ENCODE measurements at regions not wholly inside any gene's neighbourhood (a gene's known extent, or its start where the extent isn't known, plus 50 kb on each side); places are given as distances from the start of the nearest gene placed in this dataset.
A peak's percentile ranks its signal among the peaks of the same experiment; 100 is the strongest.

DNA sequence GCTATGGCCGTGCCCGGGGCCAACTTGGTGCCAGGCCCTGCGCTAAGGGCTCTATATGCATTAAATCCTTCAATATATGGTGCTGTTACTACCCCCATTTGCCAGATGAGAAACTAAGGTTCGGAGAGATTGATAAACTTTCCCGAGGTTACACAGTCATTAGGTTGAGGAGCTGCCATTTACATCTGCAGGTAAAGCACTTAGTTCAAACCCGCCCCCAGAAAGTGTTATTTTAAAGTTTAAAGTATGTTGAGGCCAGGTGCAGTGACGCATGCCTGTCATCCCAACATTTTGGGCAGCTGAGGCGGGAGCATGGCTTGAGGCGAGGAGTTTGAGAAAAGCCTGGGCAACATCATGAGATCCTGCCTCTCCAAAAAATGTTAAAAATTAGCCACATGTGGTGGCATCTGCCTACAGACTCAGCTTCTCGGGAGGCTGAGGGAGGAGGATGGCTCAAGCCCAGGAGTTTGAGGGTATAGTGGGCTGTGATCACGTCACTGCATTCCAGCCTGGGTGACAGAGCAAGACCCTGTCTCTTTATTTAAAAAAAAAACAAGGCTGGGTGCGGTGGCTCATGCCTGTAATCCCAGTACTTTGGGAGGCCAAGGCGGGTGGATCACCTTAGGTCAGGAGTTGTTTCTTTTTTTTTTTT lies 264.7 kb downstream of the PARN start:
- TF ChIP-seq, protein P1, sequence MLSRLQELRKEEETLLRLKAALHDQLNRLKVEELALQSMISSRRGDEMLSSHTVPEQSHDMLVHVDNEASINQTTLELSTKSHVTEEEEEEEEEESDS (CRISPR knock-in tag; IDR thresholded peaks at IDR 0.05): no peak
- TF ChIP-seq FOXA3 (CRISPR knock-in tag; conservative IDR thresholded peaks at IDR 0.05 in 1 of 2, IDR thresholded peaks at IDR 0.05 in 1 of 2) (no peak), FOS (IDR thresholded peaks at IDR 0.05; ENCODE audit: extremely low read depth, insufficient read length) (no peak), KAT8 (IDR thresholded peaks at IDR 0.05; ENCODE audit: low read depth) (no peak), CEBPB (tag; IDR thresholded peaks at IDR 0.05) (no peak), ZNF121 (CRISPR knock-in tag; conservative IDR thresholded peaks at IDR 0.05) (no peak), HDAC2 (IDR thresholded peaks at IDR 0.05) (no peak), ZNF764 (CRISPR knock-in tag; IDR thresholded peaks at IDR 0.05; ENCODE audit: low read depth) (no peak), ZNF263 (CRISPR knock-in tag; IDR thresholded peaks at IDR 0.05; ENCODE audit: borderline replicate concordance) (no peak), CHCHD3 (CRISPR knock-in tag; IDR thresholded peaks at IDR 0.05) (no peak), SREBF1 (IDR thresholded peaks at IDR 0.05; ENCODE audit: borderline replicate concordance, low read depth, low read length) (no peak), ZNF696 (CRISPR knock-in tag; conservative IDR thresholded peaks at IDR 0.05) (no peak), ZNF174 (CRISPR knock-in tag; IDR thresholded peaks at IDR 0.05) (no peak), ARNT (IDR thresholded peaks at IDR 0.05) (no peak), ZNF785 (CRISPR knock-in tag; IDR thresholded peaks at IDR 0.05) (no peak), GTF2F1 (IDR thresholded peaks at IDR 0.05; ENCODE audit: low read depth, low read length) (no peak)
- TF ChIP-seq, protein P2, sequence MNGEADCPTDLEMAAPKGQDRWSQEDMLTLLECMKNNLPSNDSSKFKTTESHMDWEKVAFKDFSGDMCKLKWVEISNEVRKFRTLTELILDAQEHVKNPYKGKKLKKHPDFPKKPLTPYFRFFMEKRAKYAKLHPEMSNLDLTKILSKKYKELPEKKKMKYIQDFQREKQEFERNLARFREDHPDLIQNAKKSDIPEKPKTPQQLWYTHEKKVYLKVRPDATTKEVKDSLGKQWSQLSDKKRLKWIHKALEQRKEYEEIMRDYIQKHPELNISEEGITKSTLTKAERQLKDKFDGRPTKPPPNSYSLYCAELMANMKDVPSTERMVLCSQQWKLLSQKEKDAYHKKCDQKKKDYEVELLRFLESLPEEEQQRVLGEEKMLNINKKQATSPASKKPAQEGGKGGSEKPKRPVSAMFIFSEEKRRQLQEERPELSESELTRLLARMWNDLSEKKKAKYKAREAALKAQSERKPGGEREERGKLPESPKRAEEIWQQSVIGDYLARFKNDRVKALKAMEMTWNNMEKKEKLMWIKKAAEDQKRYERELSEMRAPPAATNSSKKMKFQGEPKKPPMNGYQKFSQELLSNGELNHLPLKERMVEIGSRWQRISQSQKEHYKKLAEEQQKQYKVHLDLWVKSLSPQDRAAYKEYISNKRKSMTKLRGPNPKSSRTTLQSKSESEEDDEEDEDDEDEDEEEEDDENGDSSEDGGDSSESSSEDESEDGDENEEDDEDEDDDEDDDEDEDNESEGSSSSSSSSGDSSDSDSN (IDR thresholded peaks at IDR 0.05; ENCODE audit: borderline replicate concordance in 1 of 2, low read depth in 2 of 2, low read length in 2 of 2): no peak
- TF ChIP-seq, protein P3, sequence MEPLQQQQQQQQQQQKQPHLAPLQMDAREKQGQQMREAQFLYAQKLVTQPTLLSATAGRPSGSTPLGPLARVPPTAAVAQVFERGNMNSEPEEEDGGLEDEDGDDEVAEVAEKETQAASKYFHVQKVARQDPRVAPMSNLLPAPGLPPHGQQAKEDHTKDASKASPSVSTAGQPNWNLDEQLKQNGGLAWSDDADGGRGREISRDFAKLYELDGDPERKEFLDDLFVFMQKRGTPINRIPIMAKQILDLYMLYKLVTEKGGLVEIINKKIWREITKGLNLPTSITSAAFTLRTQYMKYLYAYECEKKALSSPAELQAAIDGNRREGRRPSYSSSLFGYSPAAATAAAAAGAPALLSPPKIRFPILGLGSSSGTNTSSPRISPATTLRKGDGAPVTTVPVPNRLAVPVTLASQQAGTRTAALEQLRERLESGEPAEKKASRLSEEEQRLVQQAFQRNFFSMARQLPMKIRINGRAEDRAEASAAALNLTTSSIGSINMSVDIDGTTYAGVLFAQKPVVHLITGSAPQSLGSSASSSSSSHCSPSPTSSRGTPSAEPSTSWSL (CRISPR knock-in tag; IDR thresholded peaks at IDR 0.05; ENCODE audit: borderline replicate concordance): no peak
- Histone ChIP-seq H2AFZ (ENCODE audit: low read depth, low read length) (no peak overlapping the region), H3K4me1 (replicated peaks in 1 of 2; ENCODE audit: control insufficient read depth in 2 of 2, insufficient read depth in 2 of 2, low read length in 2 of 2) (peaks cover 8 to 21% of the 10 kb centered on the region in 2 experiments; a peak in 3 of 5 replicates), H3K4me3 (no peak overlapping the region), H3K36me3 (ENCODE audit: control insufficient read depth, insufficient read depth, low read length) (no peaks in the 10 kb centered on the region), H3K4me2 (ENCODE audit: insufficient read depth, low read length) (0 out of 2 replicates have a peak overlapping the region, but pooled peaks have one; percentile 64), H3K27me3 (ENCODE audit: control insufficient read depth in 2 of 2, insufficient read depth in 2 of 2, low read length in 2 of 2) (peaks cover 50 to 82% of the 10 kb centered on the region in 2 experiments), H4K20me1 (replicated peaks; ENCODE audit: control insufficient read depth, insufficient read depth, low read length) (0 out of 2 replicates have a peak, but pooled peaks cover 5% of the 10 kb centered on the region), H3K27ac (ENCODE audit: extremely low read depth, low read depth, low read length) (no peak overlapping the region), H3K79me2 (ENCODE audit: control insufficient read depth, insufficient read depth, low read length) (no peaks in the 10 kb centered on the region), H3K9ac (ENCODE audit: insufficient read depth in 1 of 2, low read depth in 2 of 2, low read length in 2 of 2) (no peak overlapping the region), H3K9me3 (replicated peaks; ENCODE audit: control insufficient read depth, insufficient read depth, low read depth, low read length) (no peaks in the 10 kb centered on the region), H3K9me1 (ENCODE audit: control insufficient read depth, insufficient read depth, low read length) (no peaks in the 10 kb centered on the region)
- DNase-seq (ENCODE audit: extremely low read depth in 1 of 4, low spot score in 3 of 4): no peak
- no TSS peak for BruUV-seq (replicated peaks)
- 14% methylated on average over 12 of the region's 13 CpGs for WGBS (ENCODE audit: insufficient coverage, low coverage, missing lambda C conversion rate)
- ChIA-PET CTCF (ENCODE audit: low intra/inter-chr PET ratio) (no interaction called here), POLR2A (no interaction called here)
- intact Hi-C loops (cut with micrococcal nuclease): no loop called here
- no peak for FAIRE-seq
- in situ Hi-C loops (cut with MboI): no loop called here
- ATAC-seq: no peak
